ENCODE measurements at regions not wholly inside any gene's neighbourhood (a gene's known extent, or its start where the extent isn't known, plus 50 kb on each side); places are given as distances from the start of the nearest gene placed in this dataset.

DNA sequence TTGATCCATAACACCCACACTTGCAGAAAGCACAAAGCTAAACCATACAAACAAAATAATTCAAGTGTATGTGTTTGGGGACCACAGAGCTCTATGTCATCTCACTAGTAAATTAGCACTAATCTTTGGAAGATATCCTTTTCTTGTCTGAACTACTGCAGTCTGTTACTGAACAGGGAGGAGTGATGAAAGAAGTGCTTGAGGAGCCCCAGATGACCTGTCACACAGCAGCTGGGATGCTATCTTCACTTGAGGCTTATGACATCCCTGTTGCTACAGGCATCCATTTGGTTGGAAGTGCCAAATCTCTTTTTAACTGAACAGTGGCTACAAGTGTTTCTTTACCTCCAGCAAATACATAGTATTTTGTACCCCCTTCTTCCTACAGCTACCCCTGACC, 386.3 kb upstream of the CHAC2 start:
- no peak overlapping the region for H3K4me3 ChIP-seq
- H3K4me1 ChIP-seq: no peaks in the 10 kb centered on the region
- intact Hi-C loops (cut with DNase I): no loop called here
- H3K9me3 ChIP-seq: peaks cover 0 to 6% of the 10 kb centered on the region in 2 donors
- DNase-seq: no peak
- no peaks in the 10 kb centered on the region for H3K27me3 ChIP-seq
- no peak for ATAC-seq
- no peaks in the 10 kb centered on the region for H3K36me3 ChIP-seq
- TF ChIP-seq, protein P1, sequence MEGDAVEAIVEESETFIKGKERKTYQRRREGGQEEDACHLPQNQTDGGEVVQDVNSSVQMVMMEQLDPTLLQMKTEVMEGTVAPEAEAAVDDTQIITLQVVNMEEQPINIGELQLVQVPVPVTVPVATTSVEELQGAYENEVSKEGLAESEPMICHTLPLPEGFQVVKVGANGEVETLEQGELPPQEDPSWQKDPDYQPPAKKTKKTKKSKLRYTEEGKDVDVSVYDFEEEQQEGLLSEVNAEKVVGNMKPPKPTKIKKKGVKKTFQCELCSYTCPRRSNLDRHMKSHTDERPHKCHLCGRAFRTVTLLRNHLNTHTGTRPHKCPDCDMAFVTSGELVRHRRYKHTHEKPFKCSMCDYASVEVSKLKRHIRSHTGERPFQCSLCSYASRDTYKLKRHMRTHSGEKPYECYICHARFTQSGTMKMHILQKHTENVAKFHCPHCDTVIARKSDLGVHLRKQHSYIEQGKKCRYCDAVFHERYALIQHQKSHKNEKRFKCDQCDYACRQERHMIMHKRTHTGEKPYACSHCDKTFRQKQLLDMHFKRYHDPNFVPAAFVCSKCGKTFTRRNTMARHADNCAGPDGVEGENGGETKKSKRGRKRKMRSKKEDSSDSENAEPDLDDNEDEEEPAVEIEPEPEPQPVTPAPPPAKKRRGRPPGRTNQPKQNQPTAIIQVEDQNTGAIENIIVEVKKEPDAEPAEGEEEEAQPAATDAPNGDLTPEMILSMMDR (IDR thresholded peaks at IDR 0.05): no peak
- H3K27ac ChIP-seq: no peak overlapping the region

DNA sequence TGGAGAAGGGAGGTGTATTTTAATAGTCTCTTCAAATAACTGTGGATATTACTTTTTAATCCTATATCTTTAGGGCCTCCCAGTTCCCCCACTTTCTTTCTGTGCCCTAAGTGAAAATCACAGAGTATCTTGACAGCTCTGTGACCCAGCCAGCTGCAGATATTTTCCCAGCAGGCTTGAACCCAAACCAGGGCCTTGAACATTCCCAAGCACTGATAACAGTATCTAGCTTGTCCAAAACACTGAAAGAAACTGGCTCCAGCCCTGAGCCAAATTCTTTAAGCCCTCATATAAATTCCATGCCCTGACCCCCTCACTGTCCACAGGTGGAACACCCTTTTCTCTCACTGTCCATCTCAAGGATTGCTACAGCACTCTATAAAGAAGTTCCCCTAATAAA, 388.1 kb upstream of the CHAC2 start:
- H3K27ac ChIP-seq: no peak overlapping the region
- no peaks in the 10 kb centered on the region for H3K4me1 ChIP-seq
- no peak overlapping the region for H3K4me3 ChIP-seq
- ATAC-seq (no peak), DNase-seq (no peak)
- H3K27me3 ChIP-seq: no peaks in the 10 kb centered on the region
- H3K9me3 ChIP-seq: peaks cover 0 to 9% of the 10 kb centered on the region in 2 donors
- H3K36me3 ChIP-seq: no peaks in the 10 kb centered on the region
- intact Hi-C loops (cut with DNase I): no loop called here
- TF ChIP-seq, protein P1 (IDR thresholded peaks at IDR 0.05): no peak

DNA sequence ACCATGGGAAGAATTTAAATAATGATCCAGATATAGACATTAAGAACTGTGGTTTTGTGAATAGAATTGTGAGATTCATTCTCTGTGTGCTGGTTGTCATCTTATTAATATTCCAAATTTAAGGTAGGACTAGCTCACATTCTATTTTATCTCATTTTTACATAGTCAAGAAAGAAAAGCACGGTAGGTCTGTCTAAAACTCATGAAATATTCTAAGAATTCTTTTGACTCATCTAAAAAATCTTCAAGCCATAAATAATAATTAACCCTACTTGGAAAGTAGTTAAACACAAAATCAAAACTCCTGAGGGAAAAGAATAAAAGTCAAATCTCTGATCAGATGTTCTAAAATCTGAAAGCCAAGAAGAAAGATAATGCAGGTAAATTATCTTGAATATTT, 388.8 kb upstream of the CHAC2 start:
- H3K27me3 ChIP-seq: no peaks in the 10 kb centered on the region
- H3K4me3 ChIP-seq: no peak overlapping the region
- H3K36me3 ChIP-seq: no peaks in the 10 kb centered on the region
- ATAC-seq (no peak), DNase-seq (no peak)
- peaks cover 0 to 9% of the 10 kb centered on the region in 2 donors for H3K9me3 ChIP-seq
- TF ChIP-seq, protein P1 (IDR thresholded peaks at IDR 0.05): no peak
- H3K4me1 ChIP-seq: no peaks in the 10 kb centered on the region
- no peak overlapping the region for H3K27ac ChIP-seq
- intact Hi-C loops (cut with DNase I): no loop called here

DNA sequence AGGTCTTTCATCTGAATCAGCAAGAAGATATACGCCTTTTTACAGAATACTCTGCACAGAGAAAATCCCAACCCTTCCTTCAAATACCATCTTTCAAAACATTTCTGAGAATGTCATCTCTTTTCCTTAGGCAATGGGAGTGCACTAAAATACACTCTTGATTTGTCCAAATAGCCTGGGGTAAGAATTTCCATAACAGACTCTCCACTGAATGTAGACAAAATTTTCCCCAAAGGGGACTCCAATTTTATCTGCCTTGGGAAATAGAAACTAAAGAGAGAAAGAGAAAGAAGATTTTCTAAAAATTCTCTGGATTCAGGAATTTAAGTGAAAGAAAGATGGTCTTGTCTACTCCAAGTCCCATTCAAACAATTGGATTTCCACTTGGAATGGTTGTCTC, 394.5 kb upstream of the CHAC2 start:
- peaks cover 0 to 9% of the 10 kb centered on the region in 2 donors for H3K9me3 ChIP-seq
- TF ChIP-seq, protein P1 (IDR thresholded peaks at IDR 0.05): no peak
- H3K4me1 ChIP-seq: no peaks in the 10 kb centered on the region
- ATAC-seq (no peak), DNase-seq (no peak)
- H3K4me3 ChIP-seq: no peak overlapping the region
- no peak overlapping the region for H3K27ac ChIP-seq
- no peaks in the 10 kb centered on the region for H3K36me3 ChIP-seq
- no peaks in the 10 kb centered on the region for H3K27me3 ChIP-seq
- intact Hi-C loops (cut with DNase I): no loop called here

DNA sequence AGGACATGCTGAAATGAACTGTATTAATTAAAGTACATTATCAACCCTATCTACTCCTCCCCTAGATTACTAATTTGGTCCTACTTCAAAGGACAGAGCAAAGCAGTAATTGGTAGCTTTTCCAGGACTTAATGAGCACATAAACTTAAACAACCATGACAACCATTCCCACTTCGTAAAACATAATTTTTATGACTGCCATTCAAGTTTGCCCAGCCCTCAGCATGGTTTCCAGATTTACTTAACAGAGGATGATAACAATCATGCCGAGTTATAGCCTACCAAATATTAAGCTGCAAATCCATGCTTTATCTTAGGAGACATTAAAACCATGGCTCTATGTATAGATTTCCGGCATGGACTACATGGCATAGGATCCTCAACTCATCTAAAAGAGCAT, 401.1 kb upstream of the CHAC2 start:
- TF ChIP-seq, protein P1 (IDR thresholded peaks at IDR 0.05): no peak
- ATAC-seq: no peak
- no peak overlapping the region for H3K27ac ChIP-seq
- no peaks in the 10 kb centered on the region for H3K36me3 ChIP-seq
- peaks cover 0 to 10% of the 10 kb centered on the region in 2 donors for H3K9me3 ChIP-seq
- H3K4me3 ChIP-seq: no peak overlapping the region
- H3K27me3 ChIP-seq: no peaks in the 10 kb centered on the region
- no peaks in the 10 kb centered on the region for H3K4me1 ChIP-seq
- intact Hi-C loops (cut with DNase I): no loop called here
- DNase-seq: no peak
